ENCODE measurements at regions not wholly inside any gene's neighbourhood (a gene's known extent, or its start where the extent isn't known, plus 50 kb on each side); places are given as distances from the start of the nearest gene placed in this dataset.

DNA sequence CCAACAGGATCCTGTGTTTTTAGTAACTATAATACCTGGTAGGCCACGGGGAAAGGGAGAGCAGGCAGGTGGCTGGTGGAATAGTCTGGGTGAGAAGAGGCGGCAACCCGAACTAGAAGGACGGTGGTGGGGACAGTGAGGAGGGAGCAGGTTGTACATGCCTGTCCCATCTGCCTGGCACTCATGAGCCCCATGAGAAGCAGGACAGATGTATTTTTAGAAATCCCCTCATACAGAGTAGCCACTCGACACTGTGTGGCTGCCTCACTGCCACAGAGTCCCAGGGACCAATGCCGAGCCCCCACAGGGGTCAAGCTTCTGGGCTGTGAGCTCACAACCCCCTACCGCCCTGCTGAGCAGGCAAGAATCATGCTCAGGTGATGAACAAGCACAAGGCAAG is 136.6 kb downstream of the SEC61B start (continued):
- TF ChIP-seq, protein P1, sequence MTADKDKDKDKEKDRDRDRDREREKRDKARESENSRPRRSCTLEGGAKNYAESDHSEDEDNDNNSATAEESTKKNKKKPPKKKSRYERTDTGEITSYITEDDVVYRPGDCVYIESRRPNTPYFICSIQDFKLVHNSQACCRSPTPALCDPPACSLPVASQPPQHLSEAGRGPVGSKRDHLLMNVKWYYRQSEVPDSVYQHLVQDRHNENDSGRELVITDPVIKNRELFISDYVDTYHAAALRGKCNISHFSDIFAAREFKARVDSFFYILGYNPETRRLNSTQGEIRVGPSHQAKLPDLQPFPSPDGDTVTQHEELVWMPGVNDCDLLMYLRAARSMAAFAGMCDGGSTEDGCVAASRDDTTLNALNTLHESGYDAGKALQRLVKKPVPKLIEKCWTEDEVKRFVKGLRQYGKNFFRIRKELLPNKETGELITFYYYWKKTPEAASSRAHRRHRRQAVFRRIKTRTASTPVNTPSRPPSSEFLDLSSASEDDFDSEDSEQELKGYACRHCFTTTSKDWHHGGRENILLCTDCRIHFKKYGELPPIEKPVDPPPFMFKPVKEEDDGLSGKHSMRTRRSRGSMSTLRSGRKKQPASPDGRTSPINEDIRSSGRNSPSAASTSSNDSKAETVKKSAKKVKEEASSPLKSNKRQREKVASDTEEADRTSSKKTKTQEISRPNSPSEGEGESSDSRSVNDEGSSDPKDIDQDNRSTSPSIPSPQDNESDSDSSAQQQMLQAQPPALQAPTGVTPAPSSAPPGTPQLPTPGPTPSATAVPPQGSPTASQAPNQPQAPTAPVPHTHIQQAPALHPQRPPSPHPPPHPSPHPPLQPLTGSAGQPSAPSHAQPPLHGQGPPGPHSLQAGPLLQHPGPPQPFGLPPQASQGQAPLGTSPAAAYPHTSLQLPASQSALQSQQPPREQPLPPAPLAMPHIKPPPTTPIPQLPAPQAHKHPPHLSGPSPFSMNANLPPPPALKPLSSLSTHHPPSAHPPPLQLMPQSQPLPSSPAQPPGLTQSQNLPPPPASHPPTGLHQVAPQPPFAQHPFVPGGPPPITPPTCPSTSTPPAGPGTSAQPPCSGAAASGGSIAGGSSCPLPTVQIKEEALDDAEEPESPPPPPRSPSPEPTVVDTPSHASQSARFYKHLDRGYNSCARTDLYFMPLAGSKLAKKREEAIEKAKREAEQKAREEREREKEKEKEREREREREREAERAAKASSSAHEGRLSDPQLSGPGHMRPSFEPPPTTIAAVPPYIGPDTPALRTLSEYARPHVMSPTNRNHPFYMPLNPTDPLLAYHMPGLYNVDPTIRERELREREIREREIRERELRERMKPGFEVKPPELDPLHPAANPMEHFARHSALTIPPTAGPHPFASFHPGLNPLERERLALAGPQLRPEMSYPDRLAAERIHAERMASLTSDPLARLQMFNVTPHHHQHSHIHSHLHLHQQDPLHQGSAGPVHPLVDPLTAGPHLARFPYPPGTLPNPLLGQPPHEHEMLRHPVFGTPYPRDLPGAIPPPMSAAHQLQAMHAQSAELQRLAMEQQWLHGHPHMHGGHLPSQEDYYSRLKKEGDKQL (CRISPR knock-in tag; IDR thresholded peaks at IDR 0.05; ENCODE audit: borderline replicate concordance): no peak
- TF ChIP-seq ZNF583 (CRISPR knock-in tag; IDR thresholded peaks at IDR 0.05): no peak

DNA sequence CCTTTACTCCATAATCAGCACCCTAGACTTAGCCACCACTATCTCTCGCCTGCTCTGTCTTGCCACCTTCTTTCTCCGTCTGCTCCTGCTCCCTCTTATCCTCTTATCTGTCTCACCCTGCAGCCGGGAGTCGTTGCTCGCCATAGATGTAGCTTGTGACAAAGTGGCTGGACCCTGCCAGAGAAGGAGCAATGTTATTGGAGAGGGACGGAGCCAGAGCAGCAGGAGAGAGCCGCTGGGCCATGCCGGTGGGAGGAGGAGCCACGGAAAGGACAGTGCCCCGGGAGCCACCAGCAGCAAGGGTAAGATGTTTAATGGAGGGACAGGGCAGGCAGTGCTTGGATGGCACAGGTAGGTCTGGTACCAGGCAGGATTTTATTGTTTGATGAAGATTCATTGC is 137.3 kb downstream of the SEC61B start:
- no peak for ATAC-seq
- ChIA-PET POLR2A (interaction anchor here (0.8 kb wide), 1 partner anchor 11 kb away, joined by 4 read pairs; no protein-coding TSS in a partner anchor), CTCF (ENCODE audit: low intra/inter-chr PET ratio) (no interaction called here)
- BruUV-seq (replicated peaks): no TSS peak
- peak in 1 of 4 experiments; percentile 2 for DNase-seq (ENCODE audit: extremely low read depth in 1 of 4, low spot score in 3 of 4)
- Histone ChIP-seq H4K20me1 (replicated peaks; ENCODE audit: control insufficient read depth, insufficient read depth, low read length) (no peaks in the 10 kb centered on the region), H3K79me2 (ENCODE audit: control insufficient read depth, insufficient read depth, low read length) (no peaks in the 10 kb centered on the region), H3K9ac (ENCODE audit: insufficient read depth in 1 of 2, low read depth in 2 of 2, low read length in 2 of 2) (no peak overlapping the region), H3K9me1 (ENCODE audit: control insufficient read depth, insufficient read depth, low read length) (no peaks in the 10 kb centered on the region), H3K36me3 (ENCODE audit: control insufficient read depth, insufficient read depth, low read length) (no peaks in the 10 kb centered on the region), H3K27me3 (ENCODE audit: control insufficient read depth in 2 of 2, insufficient read depth in 2 of 2, low read length in 2 of 2) (peaks cover 3 to 35% of the 10 kb centered on the region in 2 experiments; a peak in 4 of 5 replicates), H2AFZ (ENCODE audit: low read depth, low read length) (no peak overlapping the region), H3K4me3 (no peak overlapping the region), H3K4me2 (ENCODE audit: insufficient read depth, low read length) (no peak overlapping the region), H3K9me3 (replicated peaks; ENCODE audit: control insufficient read depth, insufficient read depth, low read depth, low read length) (no peaks in the 10 kb centered on the region), H3K4me1 (replicated peaks in 1 of 2; ENCODE audit: control insufficient read depth in 2 of 2, insufficient read depth in 2 of 2, low read length in 2 of 2) (no peaks in the 10 kb centered on the region), H3K27ac (ENCODE audit: extremely low read depth, low read depth, low read length) (no peak overlapping the region)
- intact Hi-C loops (cut with micrococcal nuclease): no loop called here
- in situ Hi-C loops (cut with MboI): no loop called here
- WGBS (ENCODE audit: insufficient coverage, low coverage, missing lambda C conversion rate): 2% methylated on average over 10 of the region's 10 CpGs
- no peak for FAIRE-seq
- no peak for TF ChIP-seq ZNF551 (CRISPR knock-in tag; IDR thresholded peaks at IDR 0.05)
